PC-3 (cell line): ENCODE measurements at regions not wholly inside any gene's neighbourhood (a gene's known extent, or its start where the extent isn't known, plus 50 kb on each side); places are given as distances from the start of the nearest gene placed in this dataset.
A peak's percentile ranks its signal among the peaks of the same experiment; 100 is the strongest.

Experiments
- ATAC-seq: fragments of 200-7000 bp; cut with Tn5 transposase; 2 replicates; pipeline ENCODE4 v1.9.1; 2020; ENCODE audit warnings: mild to moderate bottlenecking, moderate library complexity
- BruUV-seq: library from RNA; stranded (reverse); fragments of 400-500 nt; replicated peaks from 2 replicates; lab custom pipeline; 2021; lab: Mats Ljungman, UMichigan
- CTCF ChIA-PET: fragments of 300-600 bp; sonication (Branson Sonifier 250); formaldehyde crosslinking; loops from one replicate; lab custom pipeline; 2022; ENCODE audit warnings: antibody characterized with exemption; lab: Charles Lee
- POLR2A ChIA-PET: fragments of 300-600 bp; sonication (Branson Sonifier 250); formaldehyde crosslinking; loops from one replicate; lab custom pipeline; 2022; ENCODE audit warnings: antibody characterized with exemption; ENCODE audit not compliant: unreplicated experiment; lab: Charles Lee
- DNase-seq: peaks from one replicate; pipeline ENCODE4 v3.0.0-alpha.2; 2015
- H2AFZ ChIP-seq: fragments of 300-600 bp; sonication (generic); 2 replicates; pipeline ENCODE4 v1.6.0; 2016; ENCODE audit warnings: antibody characterized with exemption, low read length
- H3F3A ChIP-seq: fragments of 300-600 bp; sonication (generic); one replicate; pipeline ENCODE4 v1.6.0; 2017; ENCODE audit warnings: antibody characterized with exemption, low read length, control low read depth, mild to moderate bottlenecking; ENCODE audit not compliant: unreplicated experiment
- H3K27ac ChIP-seq: fragments of 300-600 bp; sonication (generic); 2 replicates; pipeline ENCODE4 v1.5.1; 2016; ENCODE audit warnings: mild to moderate bottlenecking, low read length
- H3K27me3 ChIP-seq: fragments of 300-600 bp; sonication (generic); 2 replicates; pipeline ENCODE4 v1.6.1; 2016; ENCODE audit warnings: low read length, mixed read lengths
- H3K36me3 ChIP-seq: fragments of 300-600 bp; sonication (generic); 2 replicates; pipeline ENCODE4 v1.6.1; 2016; ENCODE audit warnings: low read depth, mixed run types, low read length, mixed read lengths
- H3K4me1 ChIP-seq: fragments of 300-600 bp; sonication (generic); 2 replicates; pipeline ENCODE4 v1.5.1; 2016; ENCODE audit warnings: low read length; ENCODE audit not compliant: insufficient read depth
- H3K4me2 ChIP-seq: fragments of 300-600 bp; sonication (generic); 2 replicates; pipeline ENCODE4 v1.6.0; 2016; ENCODE audit warnings: low read length
- H3K4me3 ChIP-seq: fragments of 300-600 bp; sonication (generic); 2 replicates; pipeline ENCODE4 v1.5.1; 2016; ENCODE audit warnings: mild to moderate bottlenecking, low read length, mixed read lengths
- H3K79me2 ChIP-seq: fragments of 300-600 bp; sonication (generic); 2 replicates; pipeline ENCODE4 v1.6.1; 2017; ENCODE audit warnings: low read length, mixed read lengths
- H3K9ac ChIP-seq: fragments of 300-600 bp; sonication (generic); 2 replicates; pipeline ENCODE4 v1.6.0; 2016; ENCODE audit warnings: mild to moderate bottlenecking, low read length
- H3K9me2 ChIP-seq: fragments of 300-600 bp; sonication (generic); replicated peaks from 2 replicates; pipeline ENCODE4 v1.6.1; 2016; ENCODE audit warnings: mixed run types, low read length, mixed read lengths
- H3K9me3 ChIP-seq: fragments of 300-600 bp; sonication (generic); 2 replicates; pipeline ENCODE4 v1.6.1; 2016; ENCODE audit warnings: low read length, mixed read lengths
- H4K20me1 ChIP-seq: fragments of 300-600 bp; sonication (generic); 2 replicates; pipeline ENCODE4 v1.6.1; 2016; ENCODE audit warnings: low read length, mixed read lengths
- EZH2 ChIP-seq: fragments of 300-600 bp; sonication (generic); IDR thresholded peaks from one replicate; pipeline ENCODE4 v1.6.1; 2017; ENCODE audit warnings: antibody characterized with exemption, mild to moderate bottlenecking, low read length; ENCODE audit not compliant: unreplicated experiment
- EZH2phosphoT487 ChIP-seq: fragments of 300-600 bp; sonication (generic); IDR thresholded peaks from 2 replicates; pipeline ENCODE4 v1.6.1; 2018; ENCODE audit warnings: mild to moderate bottlenecking, antibody characterized with exemption, low read length, borderline replicate concordance
- intact Hi-C: fragments of 100-400 bp; cut with micrococcal nuclease; formaldehyde crosslinking; loops from 2 replicates; pipeline ENCODE4 v1.9.0; 2023
- TF ChIP-seq, protein P1 (sequence below): fragments of 300-600 bp; sonication (generic); conservative IDR thresholded peaks from 2 replicates; pipeline ENCODE4 v1.5.1; 2017; ENCODE audit warnings: antibody characterized with exemption, low read depth, mild to moderate bottlenecking, low read length

DNA sequence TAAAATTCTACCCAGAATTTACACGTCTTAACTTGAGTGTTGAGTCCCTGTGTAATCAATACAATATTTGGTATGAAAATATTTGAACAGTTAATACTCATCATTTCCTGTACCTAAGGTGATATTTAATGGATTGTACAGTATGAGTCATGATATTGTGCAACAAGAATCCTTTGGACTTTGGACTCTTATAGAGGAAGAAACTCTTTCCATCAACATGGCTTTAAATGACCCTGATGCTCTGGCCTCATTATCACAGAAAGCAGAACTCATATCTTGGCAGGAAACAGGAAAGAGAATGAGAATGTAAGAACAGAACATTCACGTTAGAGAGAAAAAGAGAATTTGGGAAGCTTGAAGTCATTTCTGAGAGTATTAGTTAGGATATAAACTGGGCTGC is 168.8 kb upstream of the B3GALT2 start:
- intact Hi-C loops, result no loop called here
- H3K4me1 ChIP-seq, result peaks cover 13% of the 10 kb centered on the region

DNA sequence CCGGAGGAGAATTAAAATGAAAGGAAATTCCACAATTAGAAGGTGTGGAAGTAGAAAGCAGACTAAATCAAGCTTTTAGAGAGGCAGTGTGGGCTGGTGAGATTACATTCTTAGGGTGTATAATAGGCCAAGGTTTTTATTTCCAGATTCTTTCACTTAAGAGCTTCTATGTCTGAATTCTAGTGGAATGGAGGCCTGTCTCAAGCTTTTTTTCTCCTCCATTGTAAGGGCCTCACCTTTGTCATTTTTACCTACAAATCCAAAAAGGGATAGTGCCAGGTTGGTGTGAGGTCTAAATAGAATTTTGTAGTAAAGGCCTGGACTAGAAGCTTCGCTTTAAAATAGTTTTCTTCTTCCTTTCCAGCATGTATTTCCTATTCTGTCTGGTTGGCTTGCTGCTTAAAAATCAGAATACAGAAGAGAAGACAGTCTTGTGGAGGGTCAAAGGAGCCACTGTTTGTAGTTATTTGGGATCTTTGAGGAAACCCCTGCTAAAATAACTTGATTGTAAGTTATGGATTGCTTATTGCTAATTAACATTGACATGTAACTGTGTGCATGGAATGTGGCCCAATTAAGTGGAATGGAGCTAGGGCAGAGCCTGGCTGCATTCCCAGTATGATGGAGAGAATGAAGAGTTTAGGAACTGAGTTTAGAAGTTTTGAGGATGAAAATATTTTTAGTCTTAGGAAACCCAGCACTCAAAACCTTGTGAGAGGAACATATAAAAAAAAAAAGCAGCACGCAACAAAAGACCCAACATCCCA is 162.5 kb upstream of the B3GALT2 start:
- no peak for ATAC-seq

More for the DNA sequence above, 168.8 kb upstream of the B3GALT2 start:
- no peaks in the 10 kb centered on the region for H3K79me2 ChIP-seq
- no peaks in the 10 kb centered on the region for H3K27me3 ChIP-seq
- DNase-seq (peak; percentile 88), ATAC-seq (peak; percentile 76)
- no peak overlapping the region for H3K27ac ChIP-seq
- H3K4me2 ChIP-seq, result peak overlapping the region; percentile 47
- H3K9me2 ChIP-seq, result no peaks in the 10 kb centered on the region
- no peaks in the 10 kb centered on the region for H3K36me3 ChIP-seq
- CTCF ChIA-PET, result no interaction called here
- POLR2A ChIA-PET, result interaction anchor here (0.6 kb wide), 1 partner anchor 263 kb away, joined by 4 read pairs; no protein-coding TSS in a partner anchor
- no peak overlapping the region for H3K4me3 ChIP-seq
- TF ChIP-seq, protein P1, sequence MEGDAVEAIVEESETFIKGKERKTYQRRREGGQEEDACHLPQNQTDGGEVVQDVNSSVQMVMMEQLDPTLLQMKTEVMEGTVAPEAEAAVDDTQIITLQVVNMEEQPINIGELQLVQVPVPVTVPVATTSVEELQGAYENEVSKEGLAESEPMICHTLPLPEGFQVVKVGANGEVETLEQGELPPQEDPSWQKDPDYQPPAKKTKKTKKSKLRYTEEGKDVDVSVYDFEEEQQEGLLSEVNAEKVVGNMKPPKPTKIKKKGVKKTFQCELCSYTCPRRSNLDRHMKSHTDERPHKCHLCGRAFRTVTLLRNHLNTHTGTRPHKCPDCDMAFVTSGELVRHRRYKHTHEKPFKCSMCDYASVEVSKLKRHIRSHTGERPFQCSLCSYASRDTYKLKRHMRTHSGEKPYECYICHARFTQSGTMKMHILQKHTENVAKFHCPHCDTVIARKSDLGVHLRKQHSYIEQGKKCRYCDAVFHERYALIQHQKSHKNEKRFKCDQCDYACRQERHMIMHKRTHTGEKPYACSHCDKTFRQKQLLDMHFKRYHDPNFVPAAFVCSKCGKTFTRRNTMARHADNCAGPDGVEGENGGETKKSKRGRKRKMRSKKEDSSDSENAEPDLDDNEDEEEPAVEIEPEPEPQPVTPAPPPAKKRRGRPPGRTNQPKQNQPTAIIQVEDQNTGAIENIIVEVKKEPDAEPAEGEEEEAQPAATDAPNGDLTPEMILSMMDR, result no peak
- TF ChIP-seq EZH2phosphoT487 (no peak), EZH2 (no peak)
- BruUV-seq, result no TSS peak
- no peaks in the 10 kb centered on the region for H3F3A ChIP-seq
- H3K9me3 ChIP-seq, result no peaks in the 10 kb centered on the region
- H2AFZ ChIP-seq, result no peak overlapping the region
- no peaks in the 10 kb centered on the region for H4K20me1 ChIP-seq
- H3K9ac ChIP-seq, result no peak overlapping the region

More for the DNA sequence above, 162.5 kb upstream of the B3GALT2 start:
- DNase-seq, result no peak
- intact Hi-C loops, result no loop called here
- Histone ChIP-seq H3K4me2 (no peak overlapping the region), H3K79me2 (no peaks in the 10 kb centered on the region), H3K27me3 (no peaks in the 10 kb centered on the region), H3K4me3 (no peak overlapping the region), H4K20me1 (no peaks in the 10 kb centered on the region), H3K9ac (no peak overlapping the region), H3K27ac (no peak overlapping the region), H3K9me3 (no peaks in the 10 kb centered on the region), H2AFZ (no peak overlapping the region), H3K36me3 (no peaks in the 10 kb centered on the region), H3K4me1 (no peaks in the 10 kb centered on the region), H3K9me2 (no peaks in the 10 kb centered on the region), H3F3A (no peaks in the 10 kb centered on the region)
- CTCF ChIA-PET, result no interaction called here
- POLR2A ChIA-PET, result no interaction called here
- TF ChIP-seq, protein P1, result no peak
- TF ChIP-seq EZH2phosphoT487 (no peak), EZH2 (no peak)
- no TSS peak for BruUV-seq
